Epithelial cell of esophagus (primary cell): ENCODE measurements at regions not wholly inside any gene's neighbourhood (a gene's known extent, or its start where the extent isn't known, plus 50 kb on each side); places are given as distances from the start of the nearest gene placed in this dataset.

Source experiments
- DNase-seq: peaks from one replicate; pipeline ENCODE4 v3.0.0; 2010; ENCODE audit warnings: low read depth
- H3K4me3 ChIP-seq: 2 replicates; pipeline ENCODE4 v1.5.1; 2011; ENCODE audit warnings: mild to moderate bottlenecking, low read length, control low read depth
- TF ChIP-seq, protein P1 (sequence below): IDR thresholded peaks from 2 replicates; pipeline ENCODE4 v1.5.1; 2011; ENCODE audit warnings: low read depth, mild to moderate bottlenecking, low read length, control low read depth, inconsistent platforms; ENCODE audit not compliant: insufficient read depth; ENCODE audit errors: missing control alignments

DNA sequence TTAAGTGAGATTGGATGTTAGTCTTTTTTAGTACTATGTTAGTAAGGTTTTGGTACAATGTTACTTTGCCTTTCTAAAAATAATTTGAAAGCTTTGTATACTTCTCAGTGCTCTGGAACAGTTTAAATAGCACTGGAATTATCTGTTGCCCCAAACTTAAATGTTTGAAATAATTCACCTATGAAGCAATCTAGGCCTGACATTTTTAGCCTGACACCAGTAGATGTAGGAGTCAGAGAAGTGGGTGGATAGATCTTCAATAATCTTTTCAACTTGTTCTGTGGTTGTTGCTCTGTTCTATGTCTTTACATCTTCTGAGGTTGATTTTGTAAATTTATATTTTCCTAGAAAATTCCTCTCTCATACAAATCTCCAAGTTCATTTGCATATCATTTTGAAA lies 103.1 kb upstream of the ADGRF1 start:
- no peak overlapping the region for H3K4me3 ChIP-seq
- TF ChIP-seq, protein P1, sequence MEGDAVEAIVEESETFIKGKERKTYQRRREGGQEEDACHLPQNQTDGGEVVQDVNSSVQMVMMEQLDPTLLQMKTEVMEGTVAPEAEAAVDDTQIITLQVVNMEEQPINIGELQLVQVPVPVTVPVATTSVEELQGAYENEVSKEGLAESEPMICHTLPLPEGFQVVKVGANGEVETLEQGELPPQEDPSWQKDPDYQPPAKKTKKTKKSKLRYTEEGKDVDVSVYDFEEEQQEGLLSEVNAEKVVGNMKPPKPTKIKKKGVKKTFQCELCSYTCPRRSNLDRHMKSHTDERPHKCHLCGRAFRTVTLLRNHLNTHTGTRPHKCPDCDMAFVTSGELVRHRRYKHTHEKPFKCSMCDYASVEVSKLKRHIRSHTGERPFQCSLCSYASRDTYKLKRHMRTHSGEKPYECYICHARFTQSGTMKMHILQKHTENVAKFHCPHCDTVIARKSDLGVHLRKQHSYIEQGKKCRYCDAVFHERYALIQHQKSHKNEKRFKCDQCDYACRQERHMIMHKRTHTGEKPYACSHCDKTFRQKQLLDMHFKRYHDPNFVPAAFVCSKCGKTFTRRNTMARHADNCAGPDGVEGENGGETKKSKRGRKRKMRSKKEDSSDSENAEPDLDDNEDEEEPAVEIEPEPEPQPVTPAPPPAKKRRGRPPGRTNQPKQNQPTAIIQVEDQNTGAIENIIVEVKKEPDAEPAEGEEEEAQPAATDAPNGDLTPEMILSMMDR: no peak
- no peak for DNase-seq

- peak; percentile 66 for DNase-seq
- TF ChIP-seq, protein P1: no peak
- H3K4me3 ChIP-seq: no peak overlapping the region
These were observed 102.2 kb upstream of the ADGRF1 start for GRCh38 chr6:47144306-47144705.

DNA sequence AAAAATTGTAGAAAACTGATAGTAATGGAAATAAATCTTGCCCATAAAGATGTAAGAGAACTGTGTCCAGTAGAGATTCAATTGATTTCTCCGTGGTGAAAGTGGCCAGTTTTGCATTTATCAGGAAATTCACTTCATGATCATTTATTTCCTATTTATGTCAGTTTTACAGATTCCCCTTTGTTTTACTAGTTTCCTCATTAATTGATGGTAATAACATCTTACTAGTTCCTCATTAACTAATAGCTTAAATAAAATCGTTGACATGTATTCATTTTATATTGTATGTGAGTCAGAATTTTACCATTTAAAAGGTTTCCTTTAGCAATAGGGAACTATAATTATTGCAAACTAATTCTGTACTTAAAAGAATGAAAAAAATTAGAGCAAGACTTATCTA lies 99.8 kb upstream of the ADGRF1 start:
- TF ChIP-seq, protein P1: no peak
- DNase-seq: no peak
- no peak overlapping the region for H3K4me3 ChIP-seq

- TF ChIP-seq, protein P1: no peak
- no peak for DNase-seq
- H3K4me3 ChIP-seq: no peak overlapping the region
These were observed 99.0 kb upstream of the ADGRF1 start for GRCh38 chr6:47141171-47141570.

DNA sequence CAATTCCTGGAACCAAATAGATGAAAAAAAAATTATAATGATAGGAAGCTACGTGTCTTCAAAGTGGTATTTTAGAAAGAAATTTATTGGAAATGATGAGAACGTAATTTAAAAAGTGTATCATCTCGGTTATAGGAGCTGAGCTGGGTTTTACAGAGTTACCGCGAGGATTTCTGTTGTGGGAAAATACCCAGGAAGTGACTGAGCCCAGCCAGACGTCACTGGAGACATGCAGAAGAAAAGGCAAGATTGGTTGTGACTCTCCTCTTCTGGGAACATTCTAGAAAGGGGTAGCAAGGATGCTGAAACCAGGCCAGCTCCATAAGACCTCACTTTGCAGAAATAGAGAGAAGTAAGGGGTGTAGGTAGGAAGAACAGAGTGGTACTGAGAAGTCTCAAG lies 95.9 kb upstream of the ADGRF1 start:
- TF ChIP-seq, protein P1: no peak
- no peak overlapping the region for H3K4me3 ChIP-seq
- DNase-seq: peak; percentile 26

GRCh38 chr6:47137073-47137472 lies 94.9 kb upstream of the ADGRF1 start:
- TF ChIP-seq, protein P1: no peak
- H3K4me3 ChIP-seq: no peak overlapping the region
- DNase-seq: no peak

GRCh38 chr6:47135772-47136171 lies 93.6 kb upstream of the ADGRF1 start:
- peak; percentile 98 for DNase-seq
- TF ChIP-seq, protein P1: no peak
- no peak overlapping the region for H3K4me3 ChIP-seq
